HEK293 (cell line): ENCODE measurements at regions not wholly inside any gene's neighbourhood (a gene's known extent, or its start where the extent isn't known, plus 50 kb on each side); places are given as distances from the start of the nearest gene placed in this dataset.

Source experiments
- CTCF ChIA-PET: fragments of 350-600 bp; formaldehyde crosslinking; extraction: SDS; loops from one replicate; lab custom pipeline; 2021; ENCODE audit warnings: antibody characterized with exemption; lab: Yijun Ruan, JAX
- POLR2A ChIA-PET: fragments of 300-600 bp; formaldehyde crosslinking; extraction: SDS; loops from one replicate; lab custom pipeline; 2020; ENCODE audit warnings: antibody characterized with exemption, inconsistent platforms; lab: Yijun Ruan, JAX
- H3K27ac ChIP-seq: fragments of 200-500 bp; sonication (Bioruptor generic); 2 replicates; pipeline ENCODE4 v1.5.1; 2014; ENCODE audit warnings: low read depth, low read length, control low read depth, inconsistent platforms; ENCODE audit errors: extremely low read depth
- H3K36me3 ChIP-seq, 2 experiments: fragments of 200-500 bp in 1 of 2; sonication (Bioruptor generic) in 1 of 2; 1 replicate in 1 of 2; 2 replicates in 1 of 2; pipeline ENCODE4 v1.5.1; 2014 to 2017; ENCODE audit warnings: inconsistent platforms in 2 of 2, low read length in 2 of 2; ENCODE audit not compliant: control insufficient read depth in 2 of 2, insufficient read depth in 1 of 2
- H3K4me1 ChIP-seq: fragments of 200-500 bp; sonication (Bioruptor generic); 2 replicates; pipeline ENCODE4 v1.5.1; 2014; ENCODE audit warnings: mild to moderate bottlenecking, low read length, inconsistent platforms; ENCODE audit not compliant: control insufficient read depth, insufficient read depth
- H3K4me3 ChIP-seq: 2 replicates; pipeline ENCODE4 v1.5.1; 2011; ENCODE audit warnings: low read depth, mild to moderate bottlenecking, control low read depth, low read length, moderate library complexity
- H3K9me3 ChIP-seq: fragments of 200-500 bp; sonication (Bioruptor generic); 2 replicates; pipeline ENCODE4 v1.5.1; 2014; ENCODE audit warnings: low read depth, low read length, inconsistent platforms; ENCODE audit not compliant: control insufficient read depth, insufficient read depth
- BCL6B ChIP-seq: fragments of 450-650 bp; formaldehyde crosslinking; IDR thresholded peaks from 2 replicates; pipeline ENCODE4 v1.5.1; 2017; ENCODE audit warnings: missing biosample characterization, missing genetic modification characterization
- HOXC10 ChIP-seq: sonication (generic); formaldehyde crosslinking; IDR thresholded peaks from 2 replicates; pipeline ENCODE4 v1.8.1; 2023; ENCODE audit warnings: mild to moderate bottlenecking, missing genetic modification reagents
- OSR2 ChIP-seq: fragments of 450-650 bp; formaldehyde crosslinking; IDR thresholded peaks from 2 replicates; pipeline ENCODE4 v1.5.1; 2016; ENCODE audit warnings: missing biosample characterization, missing genetic modification characterization
- PRDM4 ChIP-seq: fragments of 450-650 bp; formaldehyde crosslinking; IDR thresholded peaks from 2 replicates; pipeline ENCODE4 v1.5.1; 2017; ENCODE audit warnings: missing biosample characterization, missing genetic modification characterization
- SALL2 ChIP-seq: fragments of 450-650 bp; formaldehyde crosslinking; IDR thresholded peaks from 2 replicates; pipeline ENCODE4 v1.5.0; 2017; ENCODE audit warnings: missing biosample characterization, mild to moderate bottlenecking, missing genetic modification characterization, borderline replicate concordance
- SETDB1 ChIP-seq: IDR thresholded peaks from one replicate; pipeline ENCODE4 v1.6.1; 2017; ENCODE audit warnings: mild to moderate bottlenecking, low read length, moderate library complexity, mixed read lengths; ENCODE audit not compliant: insufficient read length
- YY2 ChIP-seq: fragments of 450-650 bp; formaldehyde crosslinking; IDR thresholded peaks from 2 replicates; pipeline ENCODE4 v1.5.1; 2016; ENCODE audit warnings: missing biosample characterization, missing genetic modification characterization
- ZBTB10 ChIP-seq: fragments of 450-650 bp; formaldehyde crosslinking; IDR thresholded peaks from 2 replicates; pipeline ENCODE4 v1.5.1; 2016; ENCODE audit warnings: missing biosample characterization, missing genetic modification characterization
- ZNF114 ChIP-seq: fragments of 450-650 bp; formaldehyde crosslinking; IDR thresholded peaks from 2 replicates; pipeline ENCODE4 v1.5.0; 2017; ENCODE audit warnings: missing biosample characterization, missing genetic modification characterization
- ZNF155 ChIP-seq: fragments of 450-650 bp; formaldehyde crosslinking; IDR thresholded peaks from 2 replicates; pipeline ENCODE4 v1.5.1; 2016; ENCODE audit warnings: missing biosample characterization, missing genetic modification characterization
- ZNF362 ChIP-seq: fragments of 450-650 bp; formaldehyde crosslinking; IDR thresholded peaks from 2 replicates; pipeline ENCODE4 v1.5.1; 2016; ENCODE audit warnings: missing biosample characterization, missing genetic modification characterization
- ZNF560 ChIP-seq: fragments of 450-650 bp; formaldehyde crosslinking; IDR thresholded peaks from 2 replicates; pipeline ENCODE4 v1.5.1; 2017; ENCODE audit warnings: missing biosample characterization, missing genetic modification characterization, borderline replicate concordance
- ZNF701 ChIP-seq: fragments of 450-650 bp; formaldehyde crosslinking; IDR thresholded peaks from 2 replicates; pipeline ENCODE4 v1.5.1; 2016; ENCODE audit warnings: missing biosample characterization, missing genetic modification characterization
- ZNF777 ChIP-seq: fragments of 450-650 bp; formaldehyde crosslinking; IDR thresholded peaks from 2 replicates; pipeline ENCODE4 v1.5.1; 2017; ENCODE audit warnings: missing biosample characterization, missing genetic modification characterization, borderline replicate concordance
- ZNF785 ChIP-seq: fragments of 450-650 bp; formaldehyde crosslinking; IDR thresholded peaks from 2 replicates; pipeline ENCODE4 v1.5.1; 2016; ENCODE audit warnings: missing biosample characterization, missing genetic modification characterization
- ZNF791 ChIP-seq: fragments of 450-650 bp; formaldehyde crosslinking; IDR thresholded peaks from 2 replicates; pipeline ENCODE4 v1.5.1; 2016; ENCODE audit warnings: missing biosample characterization, missing genetic modification characterization
- ZNF837 ChIP-seq: fragments of 450-650 bp; formaldehyde crosslinking; IDR thresholded peaks from 2 replicates; pipeline ENCODE4 v1.5.1; 2016; ENCODE audit warnings: missing biosample characterization, missing genetic modification characterization
- ZSCAN4 ChIP-seq: fragments of 450-650 bp; formaldehyde crosslinking; IDR thresholded peaks from 2 replicates; pipeline ENCODE4 v1.5.1; 2017; ENCODE audit warnings: missing biosample characterization, missing genetic modification characterization

GRCh38 chr18:24840051-24840450 lies 379.6 kb downstream of the HRH4 start (continued):
- TF ChIP-seq PRDM4 (tag by site-specific recombination) (no peak), ZNF791 (tag by site-specific recombination) (no peak), ZNF785 (tag by site-specific recombination) (no peak), HOXC10 (CRISPR knock-in tag) (no peak), OSR2 (tag by site-specific recombination) (no peak)

GRCh38 chr18:24840640-24841039 lies 380.2 kb downstream of the HRH4 start:
- no peaks in the 10 kb centered on the region for H3K9me3 ChIP-seq
- POLR2A ChIA-PET, result no interaction called here
- no peak overlapping the region for H3K4me3 ChIP-seq
- TF ChIP-seq ZNF777, result 0 out of 2 replicates have a peak, but pooled peaks have one; percentile 39
- peak; percentile 34; the same call in 1 of the 2 replicates for TF ChIP-seq ZBTB10 (tag by site-specific recombination)
- no peak for TF ChIP-seq ZNF701 (tag by site-specific recombination)
- TF ChIP-seq SALL2, result no peak
- TF ChIP-seq YY2 (tag by site-specific recombination), result 0 out of 2 replicates have a peak, but pooled peaks have one; percentile 16
- no peak for TF ChIP-seq ZNF560 (tag by site-specific recombination)
- TF ChIP-seq ZNF114 (tag by site-specific recombination), result 0 out of 2 replicates have a peak, but pooled peaks have one; percentile 52
- 0 out of 2 replicates have a peak, but pooled peaks have one; percentile 7 for TF ChIP-seq BCL6B (tag by site-specific recombination)
- TF ChIP-seq ZSCAN4 (tag by site-specific recombination), result peak; percentile 85
- TF ChIP-seq SETDB1, result no peak
- no peak for TF ChIP-seq PRDM4 (tag by site-specific recombination)
- TF ChIP-seq ZNF362 (tag by site-specific recombination), result no peak
- TF ChIP-seq ZNF837 (tag by site-specific recombination), result no peak
- peak; percentile 87; the same call in 1 of the 2 replicates for TF ChIP-seq ZNF155 (tag by site-specific recombination)
- CTCF ChIA-PET, result interaction anchor here (0.6 kb wide), 2 partner anchors 16 to 24 kb away, joined by 3 to 4 read pairs; no protein-coding TSS in a partner anchor
- no peaks in the 10 kb centered on the region for H3K36me3 ChIP-seq
- no peak overlapping the region for H3K27ac ChIP-seq
- H3K4me1 ChIP-seq, result no peaks in the 10 kb centered on the region
